Right lobe of liver (tissue), 4 donors: ENCODE measurements at regions not wholly inside any gene's neighbourhood (a gene's known extent, or its start where the extent isn't known, plus 50 kb on each side); places are given as distances from the start of the nearest gene placed in this dataset.

Experiments used
- POLR2A ChIP-seq: fragments of 450-650 bp; IDR thresholded peaks from one replicate; pipeline ENCODE4 v1.6.1; 2017; ENCODE audit warnings: antibody characterized with exemption, mild to moderate bottlenecking
- TF ChIP-seq, protein P1 (sequence below), 4 donors: fragments of 200-600 bp in 3 of 4; fragments of 450-650 bp in 1 of 4; IDR thresholded peaks; one replicate each; pipeline versions ENCODE4 v1.5.1 to v1.8.0; 2016 to 2022; ENCODE audit warnings: antibody characterized with exemption in 4 of 4, mild to moderate bottlenecking in 2 of 4
- donor health status: DM: no; HTN: no; CAD: no.
- donor health status: DM: no; HTN: no; CAD: no.
- donor health status: DM: no; HTN: yes; CAD: no.

DNA sequence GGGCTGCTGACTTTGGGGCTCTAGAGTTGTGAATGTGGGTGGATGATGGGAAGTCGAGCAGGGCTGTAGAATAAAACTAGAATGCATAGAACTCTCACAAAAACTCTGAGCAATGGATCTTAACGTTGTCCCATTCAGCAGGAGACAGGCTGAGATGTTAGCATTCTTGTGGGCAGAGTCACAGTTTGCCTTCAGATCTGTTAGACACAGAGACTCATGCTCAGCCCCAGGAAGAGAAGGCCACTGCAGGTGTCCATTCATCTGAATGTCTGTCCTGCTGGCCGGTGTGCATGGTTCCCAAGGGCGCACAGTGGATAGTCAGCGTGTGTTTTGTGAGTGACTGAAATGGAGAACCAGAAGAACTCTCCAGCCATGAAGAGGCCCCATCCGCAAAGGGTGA, 111.3 kb downstream of the TSN start:
- no peak for TF ChIP-seq POLR2A
- TF ChIP-seq, protein P1, sequence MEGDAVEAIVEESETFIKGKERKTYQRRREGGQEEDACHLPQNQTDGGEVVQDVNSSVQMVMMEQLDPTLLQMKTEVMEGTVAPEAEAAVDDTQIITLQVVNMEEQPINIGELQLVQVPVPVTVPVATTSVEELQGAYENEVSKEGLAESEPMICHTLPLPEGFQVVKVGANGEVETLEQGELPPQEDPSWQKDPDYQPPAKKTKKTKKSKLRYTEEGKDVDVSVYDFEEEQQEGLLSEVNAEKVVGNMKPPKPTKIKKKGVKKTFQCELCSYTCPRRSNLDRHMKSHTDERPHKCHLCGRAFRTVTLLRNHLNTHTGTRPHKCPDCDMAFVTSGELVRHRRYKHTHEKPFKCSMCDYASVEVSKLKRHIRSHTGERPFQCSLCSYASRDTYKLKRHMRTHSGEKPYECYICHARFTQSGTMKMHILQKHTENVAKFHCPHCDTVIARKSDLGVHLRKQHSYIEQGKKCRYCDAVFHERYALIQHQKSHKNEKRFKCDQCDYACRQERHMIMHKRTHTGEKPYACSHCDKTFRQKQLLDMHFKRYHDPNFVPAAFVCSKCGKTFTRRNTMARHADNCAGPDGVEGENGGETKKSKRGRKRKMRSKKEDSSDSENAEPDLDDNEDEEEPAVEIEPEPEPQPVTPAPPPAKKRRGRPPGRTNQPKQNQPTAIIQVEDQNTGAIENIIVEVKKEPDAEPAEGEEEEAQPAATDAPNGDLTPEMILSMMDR (IDR thresholded peaks at IDR 0.05): no peak
